ENCODE measurements at regions not wholly inside any gene's neighbourhood (a gene's known extent, or its start where the extent isn't known, plus 50 kb on each side); places are given as distances from the start of the nearest gene placed in this dataset.

DNA sequence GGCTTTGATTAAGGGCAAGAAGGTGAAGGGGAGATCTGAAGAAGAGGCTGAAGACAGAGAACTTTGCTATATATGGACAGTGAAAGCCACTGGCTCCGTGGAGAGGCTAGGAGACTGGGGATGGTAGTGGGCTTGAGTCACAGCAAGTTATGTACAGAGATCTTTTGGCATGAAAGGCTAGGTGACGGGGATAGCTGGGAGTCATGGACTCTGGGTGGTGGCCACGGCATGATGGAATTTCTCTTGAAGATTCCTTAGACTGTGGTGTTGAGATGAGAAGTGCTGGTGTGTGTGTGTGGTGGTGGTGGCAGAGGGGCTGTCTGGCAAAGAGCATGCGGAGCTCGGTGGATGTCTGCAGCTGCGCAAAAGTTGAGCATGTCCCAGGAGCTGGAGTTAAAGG is 120.6 kb upstream of the STC2 start:
- H3K4me3 ChIP-seq (ENCODE audit: low read depth in 1 of 5, low read length in 5 of 5), result no peak overlapping the region
- H3K9ac ChIP-seq (ENCODE audit: low read length in 5 of 5), result no peak overlapping the region
- H3K36me3 ChIP-seq (ENCODE audit: control insufficient read depth in 5 of 5, insufficient read depth in 5 of 5, low read length in 5 of 5), result no peaks in the 10 kb centered on the region
- peaks cover 0 to 4% (median 0%) of the 10 kb centered on the region in 5 donors for H3K9me3 ChIP-seq (ENCODE audit: control insufficient read depth in 5 of 5, low read length in 5 of 5)
- no peaks in the 10 kb centered on the region for H3K27me3 ChIP-seq (ENCODE audit: control insufficient read depth in 5 of 5, insufficient read depth in 4 of 5, low read length in 5 of 5)
- H3K4me1 ChIP-seq (ENCODE audit: control insufficient read depth in 5 of 5, insufficient read depth in 5 of 5, low read length in 5 of 5), result peaks cover 0 to 4% (median 0%) of the 10 kb centered on the region in 5 donors
- H3K27ac ChIP-seq (ENCODE audit: low read depth, low read length), result no peak overlapping the region

DNA sequence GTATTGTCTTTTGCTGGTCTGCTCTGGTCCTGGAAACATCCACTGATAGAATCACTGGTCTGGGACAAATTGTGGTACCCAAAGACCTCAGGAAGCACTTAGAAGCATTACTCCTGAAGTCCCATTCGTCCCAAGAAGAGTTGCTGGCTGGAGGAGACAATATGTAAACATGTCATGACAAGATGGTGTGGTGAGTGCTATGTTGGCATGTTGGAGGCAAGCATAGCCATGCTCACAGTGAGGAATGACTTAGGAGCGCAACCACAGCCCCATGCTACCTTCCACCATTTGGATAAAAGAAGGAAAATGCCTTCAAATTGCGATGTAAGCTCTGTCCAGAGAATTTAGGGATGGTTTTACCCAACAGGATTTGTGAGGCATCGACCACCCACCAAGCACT is 115.8 kb upstream of the STC2 start:
- peaks cover 0 to 4% (median 0%) of the 10 kb centered on the region in 5 donors for H3K9me3 ChIP-seq (ENCODE audit: control insufficient read depth in 5 of 5, low read length in 5 of 5)
- no peak overlapping the region for H3K4me3 ChIP-seq (ENCODE audit: low read depth in 1 of 5, low read length in 5 of 5)
- H3K9ac ChIP-seq (ENCODE audit: low read length in 5 of 5), result no peak overlapping the region
- no peaks in the 10 kb centered on the region for H3K4me1 ChIP-seq (ENCODE audit: control insufficient read depth in 5 of 5, insufficient read depth in 5 of 5, low read length in 5 of 5)
- no peaks in the 10 kb centered on the region for H3K36me3 ChIP-seq (ENCODE audit: control insufficient read depth in 5 of 5, insufficient read depth in 5 of 5, low read length in 5 of 5)
- no peak overlapping the region for H3K27ac ChIP-seq (ENCODE audit: low read depth, low read length)
- H3K27me3 ChIP-seq (ENCODE audit: control insufficient read depth in 5 of 5, insufficient read depth in 4 of 5, low read length in 5 of 5), result no peaks in the 10 kb centered on the region

DNA sequence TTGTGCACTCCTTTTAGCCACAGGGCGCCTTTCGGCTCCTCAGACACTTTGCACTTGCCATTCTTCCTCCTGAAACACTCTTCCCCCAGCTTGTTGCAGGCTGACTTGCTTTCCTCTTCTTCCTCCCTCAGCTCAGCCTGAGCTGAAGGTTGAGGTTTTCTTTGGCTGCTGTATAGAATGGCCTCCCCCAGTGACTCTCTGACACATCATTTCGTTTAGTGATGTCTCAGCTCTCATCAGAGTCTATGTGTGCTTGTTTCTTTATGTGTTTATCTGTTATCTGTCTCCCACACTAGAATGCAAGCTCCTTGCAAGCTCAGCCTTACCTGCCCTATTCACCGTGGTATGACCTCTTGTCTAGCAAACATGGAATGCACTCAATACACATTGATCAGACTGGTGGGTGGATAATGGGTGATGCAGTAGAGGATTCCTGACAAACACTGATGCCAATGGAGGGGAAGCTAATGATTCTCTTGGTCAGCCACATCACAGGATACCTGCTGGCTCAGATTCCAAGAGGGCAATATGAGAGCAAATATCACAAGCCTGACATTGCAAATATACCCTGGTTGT is 112.9 kb upstream of the STC2 start:
- no peak overlapping the region for H3K4me3 ChIP-seq (ENCODE audit: low read depth in 1 of 5, low read length in 5 of 5)
- H3K36me3 ChIP-seq (ENCODE audit: control insufficient read depth in 5 of 5, insufficient read depth in 5 of 5, low read length in 5 of 5), result no peaks in the 10 kb centered on the region
- no peaks in the 10 kb centered on the region for H3K27me3 ChIP-seq (ENCODE audit: control insufficient read depth in 5 of 5, insufficient read depth in 4 of 5, low read length in 5 of 5)
- H3K9ac ChIP-seq (ENCODE audit: low read length in 5 of 5), result no peak overlapping the region
- H3K27ac ChIP-seq (ENCODE audit: low read depth, low read length), result no peak overlapping the region
- H3K9me3 ChIP-seq (ENCODE audit: control insufficient read depth in 5 of 5, low read length in 5 of 5), result peaks cover 0 to 4% (median 0%) of the 10 kb centered on the region in 5 donors
- H3K4me1 ChIP-seq (ENCODE audit: control insufficient read depth in 5 of 5, insufficient read depth in 5 of 5, low read length in 5 of 5), result no peaks in the 10 kb centered on the region

DNA sequence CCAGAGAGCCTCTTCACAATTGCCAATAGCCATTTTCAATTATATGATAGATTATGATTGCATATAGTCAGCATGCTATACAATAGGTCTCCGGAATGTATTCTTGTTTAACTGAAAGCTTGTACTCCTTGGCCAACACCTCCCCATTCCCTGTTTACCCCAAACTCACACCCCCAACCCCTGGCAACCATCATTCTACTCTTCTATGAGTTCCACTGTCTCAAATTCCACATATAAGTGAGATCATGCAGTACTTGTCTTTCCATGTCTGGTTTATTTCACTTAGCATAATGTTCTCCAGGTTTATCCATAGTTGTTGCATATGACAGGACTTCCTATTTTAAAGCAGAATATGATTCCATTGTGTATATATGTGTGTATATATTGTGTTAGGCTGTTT is 110.7 kb upstream of the STC2 start:
- Histone ChIP-seq H3K9me3 (ENCODE audit: control insufficient read depth in 5 of 5, low read length in 5 of 5) (peaks cover 0 to under 1% (median 0%) of the 10 kb centered on the region in 5 donors), H3K27ac (ENCODE audit: low read depth, low read length) (no peak overlapping the region), H3K27me3 (ENCODE audit: control insufficient read depth in 5 of 5, insufficient read depth in 4 of 5, low read length in 5 of 5) (no peaks in the 10 kb centered on the region), H3K4me1 (ENCODE audit: control insufficient read depth in 5 of 5, insufficient read depth in 5 of 5, low read length in 5 of 5) (peaks cover 0 to 9% (median 7%) of the 10 kb centered on the region in 5 donors), H3K4me3 (ENCODE audit: low read depth in 1 of 5, low read length in 5 of 5) (no peak overlapping the region), H3K36me3 (ENCODE audit: control insufficient read depth in 5 of 5, insufficient read depth in 5 of 5, low read length in 5 of 5) (no peaks in the 10 kb centered on the region), H3K9ac (ENCODE audit: low read length in 5 of 5) (no peak overlapping the region)

DNA sequence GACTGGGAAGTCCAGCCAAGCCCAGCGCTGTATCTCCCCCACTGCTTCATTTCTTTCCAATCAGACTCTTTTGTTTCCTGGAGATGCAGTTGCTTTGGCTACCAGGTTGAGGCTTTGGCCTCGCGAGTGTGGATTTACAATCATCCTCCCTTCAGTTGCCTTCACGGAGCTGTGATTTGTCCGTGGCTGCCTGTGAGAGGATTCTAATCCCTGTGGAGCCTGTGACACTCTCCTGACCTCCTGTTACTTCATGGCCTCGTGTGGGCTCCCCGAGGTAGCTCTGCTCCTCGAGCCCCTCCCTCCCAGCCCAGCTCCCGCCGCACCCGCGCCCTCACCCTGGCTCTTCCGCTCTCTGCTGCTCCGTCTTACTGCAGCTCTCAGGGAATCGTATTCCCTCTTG is 107.2 kb upstream of the STC2 start:
- Histone ChIP-seq H3K9me3 (ENCODE audit: control insufficient read depth in 5 of 5, low read length in 5 of 5) (no peaks in the 10 kb centered on the region), H3K27me3 (ENCODE audit: control insufficient read depth in 5 of 5, insufficient read depth in 4 of 5, low read length in 5 of 5) (no peaks in the 10 kb centered on the region), H3K4me1 (ENCODE audit: control insufficient read depth in 5 of 5, insufficient read depth in 5 of 5, low read length in 5 of 5) (peaks cover 0 to 9% (median 7%) of the 10 kb centered on the region in 5 donors), H3K27ac (ENCODE audit: low read depth, low read length) (no peak overlapping the region), H3K36me3 (ENCODE audit: control insufficient read depth in 5 of 5, insufficient read depth in 5 of 5, low read length in 5 of 5) (no peaks in the 10 kb centered on the region), H3K4me3 (ENCODE audit: low read depth in 1 of 5, low read length in 5 of 5) (peak overlapping the region in 2 of 5 donors; percentile 22), H3K9ac (ENCODE audit: low read length in 5 of 5) (no peak overlapping the region)

DNA sequence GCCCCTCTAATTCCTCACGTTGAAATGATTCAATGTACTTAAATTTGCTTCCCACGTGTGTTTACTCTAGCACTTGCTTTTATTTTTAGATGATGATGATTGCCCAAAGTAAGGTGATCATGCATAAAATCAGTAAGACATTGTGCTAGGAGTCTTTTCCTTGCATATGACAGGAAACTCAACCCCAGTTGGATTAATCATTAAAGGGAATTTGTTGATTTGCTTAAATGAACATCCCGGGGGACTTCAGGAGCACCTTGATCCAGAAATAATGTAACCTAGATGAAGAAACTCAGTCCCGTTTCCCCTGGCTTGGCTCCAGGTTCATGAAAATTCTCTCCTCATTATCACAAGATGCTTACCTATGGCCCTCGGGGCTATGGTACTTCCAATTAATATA is 106.1 kb upstream of the STC2 start:
- H3K36me3 ChIP-seq (ENCODE audit: control insufficient read depth in 5 of 5, insufficient read depth in 5 of 5, low read length in 5 of 5), result no peaks in the 10 kb centered on the region
- no peaks in the 10 kb centered on the region for H3K9me3 ChIP-seq (ENCODE audit: control insufficient read depth in 5 of 5, low read length in 5 of 5)
- H3K4me1 ChIP-seq (ENCODE audit: control insufficient read depth in 5 of 5, insufficient read depth in 5 of 5, low read length in 5 of 5), result peaks cover 0 to 9% (median 7%) of the 10 kb centered on the region in 5 donors
- no peaks in the 10 kb centered on the region for H3K27me3 ChIP-seq (ENCODE audit: control insufficient read depth in 5 of 5, insufficient read depth in 4 of 5, low read length in 5 of 5)
- H3K9ac ChIP-seq (ENCODE audit: low read length in 5 of 5), result no peak overlapping the region
- H3K4me3 ChIP-seq (ENCODE audit: low read depth in 1 of 5, low read length in 5 of 5), result no peak overlapping the region
- H3K27ac ChIP-seq (ENCODE audit: low read depth, low read length), result no peak overlapping the region

DNA sequence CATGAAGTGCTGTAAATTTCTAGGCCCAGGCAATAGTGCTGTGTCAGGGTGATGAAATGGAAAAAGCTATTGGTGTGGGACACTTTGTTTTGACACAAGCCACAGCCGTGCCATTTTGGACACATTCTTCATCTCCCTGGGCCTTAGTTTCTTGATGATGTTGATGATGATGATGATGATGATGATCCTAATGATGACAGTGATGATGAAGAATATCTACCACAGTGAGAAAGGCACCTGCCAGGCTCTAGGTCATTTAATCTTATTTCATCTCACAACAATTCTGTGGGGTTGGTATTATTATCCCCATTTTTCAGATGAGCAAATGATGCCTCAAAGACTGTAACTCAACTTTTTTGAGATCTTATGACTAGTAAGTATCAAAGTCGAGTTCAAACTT is 102.2 kb upstream of the STC2 start:
- Histone ChIP-seq H3K4me3 (ENCODE audit: low read depth in 1 of 5, low read length in 5 of 5) (no peak overlapping the region), H3K4me1 (ENCODE audit: control insufficient read depth in 5 of 5, insufficient read depth in 5 of 5, low read length in 5 of 5) (peaks cover 0 to 5% (median 4%) of the 10 kb centered on the region in 5 donors), H3K27me3 (ENCODE audit: control insufficient read depth in 5 of 5, insufficient read depth in 4 of 5, low read length in 5 of 5) (no peaks in the 10 kb centered on the region), H3K36me3 (ENCODE audit: control insufficient read depth in 5 of 5, insufficient read depth in 5 of 5, low read length in 5 of 5) (no peaks in the 10 kb centered on the region), H3K9me3 (ENCODE audit: control insufficient read depth in 5 of 5, low read length in 5 of 5) (no peaks in the 10 kb centered on the region), H3K9ac (ENCODE audit: low read length in 5 of 5) (no peak overlapping the region), H3K27ac (ENCODE audit: low read depth, low read length) (no peak overlapping the region)

DNA sequence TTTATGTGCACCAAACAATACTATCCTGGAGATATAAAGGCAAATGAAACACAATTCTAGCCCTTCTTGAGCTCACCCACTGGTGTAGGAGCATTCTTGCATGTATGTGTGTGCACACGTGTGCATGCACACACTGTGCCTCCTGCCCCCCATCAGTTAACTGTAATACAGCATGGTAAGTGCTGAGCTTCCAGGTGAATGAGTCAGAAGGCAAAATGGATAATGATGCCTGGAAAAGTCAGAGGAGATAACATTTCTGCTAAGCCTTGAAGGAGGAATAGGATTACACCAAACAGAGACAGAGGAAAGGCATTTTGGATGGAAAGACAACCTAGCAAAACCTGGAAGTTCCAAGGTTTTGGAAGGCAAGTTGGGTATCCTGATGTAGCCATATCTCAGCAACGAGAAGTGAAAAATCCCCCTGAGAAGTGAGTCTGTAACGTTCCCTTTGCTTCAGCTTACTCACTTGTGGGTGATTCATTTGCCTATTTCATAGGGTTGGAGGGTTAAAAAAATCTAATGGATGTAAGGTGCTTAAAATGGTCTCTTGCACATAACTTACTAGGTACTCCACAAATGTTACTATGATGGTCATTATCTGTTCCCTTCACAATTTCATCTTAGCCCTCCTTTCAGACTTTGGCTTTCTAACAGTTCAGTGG is 101.4 kb upstream of the STC2 start:
- Histone ChIP-seq H3K27ac (ENCODE audit: low read depth, low read length) (no peak overlapping the region), H3K9ac (ENCODE audit: low read length in 5 of 5) (no peak overlapping the region), H3K9me3 (ENCODE audit: control insufficient read depth in 5 of 5, low read length in 5 of 5) (no peaks in the 10 kb centered on the region), H3K4me1 (ENCODE audit: control insufficient read depth in 5 of 5, insufficient read depth in 5 of 5, low read length in 5 of 5) (no peaks in the 10 kb centered on the region), H3K27me3 (ENCODE audit: control insufficient read depth in 5 of 5, insufficient read depth in 4 of 5, low read length in 5 of 5) (no peaks in the 10 kb centered on the region), H3K4me3 (ENCODE audit: low read depth in 1 of 5, low read length in 5 of 5) (no peak overlapping the region), H3K36me3 (ENCODE audit: control insufficient read depth in 5 of 5, insufficient read depth in 5 of 5, low read length in 5 of 5) (no peaks in the 10 kb centered on the region)

DNA sequence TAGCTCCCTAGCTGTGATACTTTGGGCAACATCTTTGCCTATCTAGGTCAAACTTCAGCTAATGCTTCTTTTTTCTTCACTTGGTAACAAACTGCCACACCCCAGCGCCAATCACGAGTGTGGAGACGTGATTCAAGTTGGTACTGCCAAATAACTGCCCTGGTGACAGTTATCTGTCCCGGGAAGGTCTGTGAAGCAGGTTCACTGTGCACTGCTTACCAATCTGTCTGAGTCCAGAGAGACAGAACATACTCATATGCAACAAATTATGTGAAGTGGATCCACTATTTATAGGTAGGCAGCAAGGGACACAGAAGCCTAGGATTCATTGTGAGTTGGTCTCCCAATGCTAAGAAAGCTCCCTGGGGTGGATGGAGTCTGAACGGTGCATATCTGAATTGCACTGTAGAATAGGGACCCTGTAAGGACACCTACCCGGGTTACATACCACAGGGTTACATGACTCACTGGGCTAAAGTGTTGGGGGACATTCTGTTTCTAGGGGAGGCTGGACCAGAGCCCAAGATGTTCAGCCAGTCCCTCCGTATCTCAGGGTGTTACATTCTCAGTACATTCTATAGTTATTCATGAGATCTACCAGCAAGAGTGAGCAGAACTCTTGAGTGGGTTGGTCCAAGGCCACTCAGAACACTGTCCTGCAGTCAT is 95.4 kb upstream of the STC2 start:
- H3K9ac ChIP-seq (ENCODE audit: low read length in 5 of 5), result no peak overlapping the region
- no peaks in the 10 kb centered on the region for H3K36me3 ChIP-seq (ENCODE audit: control insufficient read depth in 5 of 5, insufficient read depth in 5 of 5, low read length in 5 of 5)
- no peak overlapping the region for H3K4me3 ChIP-seq (ENCODE audit: low read depth in 1 of 5, low read length in 5 of 5)
- H3K27me3 ChIP-seq (ENCODE audit: control insufficient read depth in 5 of 5, insufficient read depth in 4 of 5, low read length in 5 of 5), result peaks cover 0 to 2% (median 0%) of the 10 kb centered on the region in 5 donors
- no peaks in the 10 kb centered on the region for H3K4me1 ChIP-seq (ENCODE audit: control insufficient read depth in 5 of 5, insufficient read depth in 5 of 5, low read length in 5 of 5)
- peaks cover 5 to 18% (median 17%) of the 10 kb centered on the region in 5 donors for H3K9me3 ChIP-seq (ENCODE audit: control insufficient read depth in 5 of 5, low read length in 5 of 5)
- no peak overlapping the region for H3K27ac ChIP-seq (ENCODE audit: low read depth, low read length)

DNA sequence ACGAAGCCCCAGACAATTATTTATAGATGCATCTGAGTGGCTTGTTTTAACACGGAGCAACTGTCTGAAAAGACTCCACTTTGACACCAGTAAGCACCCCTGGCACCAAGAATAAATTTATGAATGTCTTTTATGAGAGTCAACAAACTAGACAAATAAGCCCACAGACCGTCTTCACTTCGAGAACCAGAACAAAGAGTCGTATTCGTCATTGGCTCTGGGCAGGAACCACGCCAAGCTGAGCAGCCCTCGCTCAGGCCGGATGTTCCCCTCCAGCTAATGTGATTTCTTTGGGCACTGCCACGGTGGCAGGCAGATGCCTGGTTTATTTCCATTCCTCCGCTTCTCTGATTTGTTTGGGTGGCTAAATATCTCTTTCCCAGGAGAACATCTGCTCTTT is 91.9 kb upstream of the STC2 start:
- no peaks in the 10 kb centered on the region for H3K4me1 ChIP-seq (ENCODE audit: control insufficient read depth in 5 of 5, insufficient read depth in 5 of 5, low read length in 5 of 5)
- H3K9me3 ChIP-seq (ENCODE audit: control insufficient read depth in 5 of 5, low read length in 5 of 5), result peaks cover 5 to 28% (median 20%) of the 10 kb centered on the region in 5 donors
- H3K4me3 ChIP-seq (ENCODE audit: low read depth in 1 of 5, low read length in 5 of 5), result no peak overlapping the region
- H3K27me3 ChIP-seq (ENCODE audit: control insufficient read depth in 5 of 5, insufficient read depth in 4 of 5, low read length in 5 of 5), result peaks cover 0 to 2% (median 0%) of the 10 kb centered on the region in 5 donors
- H3K9ac ChIP-seq (ENCODE audit: low read length in 5 of 5), result no peak overlapping the region
- no peaks in the 10 kb centered on the region for H3K36me3 ChIP-seq (ENCODE audit: control insufficient read depth in 5 of 5, insufficient read depth in 5 of 5, low read length in 5 of 5)
- H3K27ac ChIP-seq (ENCODE audit: low read depth, low read length), result no peak overlapping the region
